GM10266 (cell line): ENCODE measurements at regions not wholly inside any gene's neighbourhood (a gene's known extent, or its start where the extent isn't known, plus 50 kb on each side); places are given as distances from the start of the nearest gene placed in this dataset.

Experiments
- DNase-seq: peaks from one replicate; pipeline ENCODE4 v3.0.0; 2012; ENCODE audit errors: extremely low spot score
- CTCF ChIP-seq: IDR thresholded peaks from 2 replicates; pipeline ENCODE4 v1.5.1; 2012; ENCODE audit warnings: mild to moderate bottlenecking, low read depth; ENCODE audit not compliant: control insufficient read depth, insufficient read depth; ENCODE audit errors: missing control alignments

- no peak for DNase-seq
- TF ChIP-seq CTCF, result no peak
These were observed 1355.6 kb downstream of the FAM133A start for GRCh38 chrX:95029571-95029970.

GRCh38 chrX:95040104-95040503 is 1366.1 kb downstream of the FAM133A start:
- no peak for DNase-seq
- TF ChIP-seq CTCF, result no peak

GRCh38 chrX:95044331-95044730 is 1370.3 kb downstream of the FAM133A start:
- no peak for DNase-seq
- TF ChIP-seq CTCF, result no peak

- TF ChIP-seq CTCF, result no peak
- no peak for DNase-seq
These were observed 1382.0 kb downstream of the FAM133A start for GRCh38 chrX:95055991-95056390.

GRCh38 chrX:95056901-95057300 is 1382.9 kb downstream of the FAM133A start:
- DNase-seq, result no peak
- TF ChIP-seq CTCF, result no peak

GRCh38 chrX:95057341-95057740 is 1383.3 kb downstream of the FAM133A start:
- no peak for DNase-seq
- TF ChIP-seq CTCF, result no peak

- no peak for TF ChIP-seq CTCF
- no peak for DNase-seq
These were observed 1384.8 kb downstream of the FAM133A start for GRCh38 chrX:95058815-95059214.
